ENCODE measurements at regions not wholly inside any gene's neighbourhood (a gene's known extent, or its start where the extent isn't known, plus 50 kb on each side); places are given as distances from the start of the nearest gene placed in this dataset.

DNA sequence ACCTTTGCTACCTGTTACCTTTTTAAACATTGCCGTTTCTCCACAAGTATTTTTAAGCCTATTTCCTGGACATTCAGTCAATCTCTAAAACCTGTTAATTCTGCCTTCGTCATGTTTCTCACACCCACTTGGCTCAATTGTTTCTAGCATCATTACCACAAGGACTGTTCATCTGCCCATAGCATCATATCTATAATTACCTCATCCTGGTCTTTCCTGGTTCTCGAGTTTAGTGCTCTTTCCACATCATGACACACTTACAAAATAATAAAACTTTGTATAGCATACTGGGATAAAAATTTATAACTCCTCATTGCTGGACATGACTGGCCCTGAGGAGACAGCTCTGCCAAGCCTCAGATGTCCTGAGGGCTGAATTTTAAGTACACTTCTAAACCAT lies 104.8 kb downstream of the CYB561 start:
- no peak for DNase-seq (ENCODE audit: low read depth)

DNA sequence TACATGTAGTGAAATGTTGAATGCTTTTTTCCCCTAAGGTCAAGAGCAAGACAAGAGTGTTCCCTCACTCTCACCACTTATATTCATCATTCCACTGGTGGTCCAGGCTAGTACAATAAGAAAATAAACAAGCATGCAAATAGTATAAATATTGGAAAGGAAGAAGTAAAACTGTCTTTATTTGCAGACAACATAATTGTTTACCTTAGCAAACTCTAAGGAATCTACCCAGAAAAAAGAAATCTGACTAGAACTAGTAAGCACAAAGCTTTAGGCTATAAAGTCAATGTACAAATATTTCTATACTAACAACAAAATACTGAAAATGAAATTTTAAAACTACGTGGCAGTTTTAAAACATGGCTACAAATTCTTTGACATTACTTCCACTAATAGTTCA lies 101.7 kb downstream of the CYB561 start:
- no peak for DNase-seq (ENCODE audit: low read depth)

- peak; percentile 50 for DNase-seq (ENCODE audit: low read depth)
These were observed 100.5 kb downstream of the CYB561 start for GRCh38 chr17:63345611-63346010.

- DNase-seq (ENCODE audit: low read depth) = no peak
These were observed 98.6 kb downstream of the CYB561 start for GRCh38 chr17:63347475-63347874.

DNA sequence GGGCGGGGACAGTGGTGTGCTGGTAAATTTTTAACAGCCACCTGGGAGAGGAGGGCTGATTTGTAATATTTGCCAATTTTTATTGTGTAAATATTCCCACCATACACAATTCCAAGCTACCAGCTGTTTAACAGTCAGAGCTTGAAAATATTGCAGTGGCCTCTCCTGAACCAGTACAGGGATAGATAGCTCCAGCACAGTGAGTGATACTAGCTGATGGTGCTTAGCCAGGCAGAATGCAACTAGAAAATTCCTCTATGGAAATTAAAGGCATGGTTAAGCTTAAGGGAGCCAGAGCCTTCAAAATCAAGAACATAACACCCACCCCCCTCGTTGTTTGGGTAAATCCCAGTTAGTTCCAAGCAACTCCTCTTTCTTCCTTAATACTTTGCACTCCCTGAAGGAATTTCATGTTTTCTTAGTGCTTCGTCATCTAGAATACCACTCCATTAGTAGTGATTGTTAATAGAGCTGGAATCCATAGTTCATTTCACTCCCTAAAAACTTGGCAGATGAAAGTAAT lies 96.6 kb downstream of the CYB561 start:
- DNase-seq (ENCODE audit: low read depth) = no peak

GRCh38 chr17:63350364-63350763 lies 95.7 kb downstream of the CYB561 start:
- DNase-seq (ENCODE audit: low read depth) = no peak

- no peak for DNase-seq (ENCODE audit: low read depth)
These were observed 91.8 kb downstream of the CYB561 start for GRCh38 chr17:63354256-63354655.

GRCh38 chr17:63356337-63356757 lies 89.8 kb downstream of the CYB561 start:
- DNase-seq (ENCODE audit: low read depth) = peak; percentile 95

- peak; percentile 86 for DNase-seq (ENCODE audit: low read depth)
These were observed 87.8 kb downstream of the CYB561 start for GRCh38 chr17:63358111-63358839.

DNA sequence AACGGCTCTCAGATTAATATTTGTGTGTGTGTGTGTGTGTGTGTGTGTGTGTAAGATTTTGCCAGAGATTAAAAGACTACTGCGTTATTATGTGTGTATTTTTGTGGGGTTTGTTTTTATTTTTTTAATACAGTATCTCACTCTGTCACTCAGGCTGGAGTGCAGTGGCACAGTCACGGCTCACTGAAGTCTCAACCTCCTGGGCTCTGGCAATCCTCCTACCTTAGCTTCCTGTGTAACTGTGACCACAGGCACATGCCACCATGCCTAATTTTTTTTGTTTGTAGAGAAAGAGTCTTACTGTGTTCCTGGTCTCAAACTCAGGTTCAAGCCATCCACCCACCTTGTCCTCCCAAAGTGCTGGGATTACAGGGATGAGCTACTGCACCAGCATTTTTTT lies 87.2 kb downstream of the CYB561 start:
- DNase-seq (ENCODE audit: low read depth) = no peak

DNA sequence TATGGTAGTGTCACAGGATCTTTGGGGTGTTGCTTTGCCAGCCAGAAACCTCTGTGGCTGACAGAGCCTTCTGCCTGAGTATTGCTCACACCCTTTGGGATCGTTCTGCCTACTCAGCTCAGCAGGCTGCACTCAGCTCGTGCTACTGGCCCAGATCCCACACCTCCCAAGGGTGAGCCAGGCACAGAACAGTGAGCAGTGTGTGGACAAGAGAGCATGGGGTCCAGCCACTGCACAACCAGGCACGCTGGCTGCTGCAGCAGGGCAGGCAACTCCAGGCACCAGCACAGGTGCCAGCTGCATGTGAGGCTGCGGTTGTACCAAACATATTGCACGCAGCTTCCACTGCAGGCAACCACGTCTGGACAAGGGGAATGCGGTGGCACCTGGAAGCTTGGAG lies 84.9 kb downstream of the CYB561 start:
- DNase-seq (ENCODE audit: low read depth) = no peak

DNA sequence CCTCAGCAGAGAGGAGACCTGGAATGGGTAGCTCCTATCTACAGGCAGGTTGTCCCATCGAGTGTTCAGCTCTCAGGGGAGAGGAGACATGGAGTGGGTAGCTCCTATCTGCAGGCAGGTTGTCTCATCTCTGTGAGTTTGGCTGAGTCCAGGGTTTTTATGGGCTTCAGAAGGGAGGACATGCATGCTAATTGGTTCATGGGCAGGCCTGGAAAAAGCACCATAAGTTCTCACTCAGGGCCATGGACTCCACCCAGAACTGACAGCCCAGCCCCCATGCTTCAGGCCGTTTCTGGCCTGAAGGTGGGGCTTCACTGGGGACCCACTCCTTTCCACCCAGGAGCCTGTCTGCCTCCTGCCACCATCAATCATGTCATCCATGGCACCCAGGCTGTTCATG lies 84.0 kb downstream of the CYB561 start:
- DNase-seq (ENCODE audit: low read depth) = no peak

DNA sequence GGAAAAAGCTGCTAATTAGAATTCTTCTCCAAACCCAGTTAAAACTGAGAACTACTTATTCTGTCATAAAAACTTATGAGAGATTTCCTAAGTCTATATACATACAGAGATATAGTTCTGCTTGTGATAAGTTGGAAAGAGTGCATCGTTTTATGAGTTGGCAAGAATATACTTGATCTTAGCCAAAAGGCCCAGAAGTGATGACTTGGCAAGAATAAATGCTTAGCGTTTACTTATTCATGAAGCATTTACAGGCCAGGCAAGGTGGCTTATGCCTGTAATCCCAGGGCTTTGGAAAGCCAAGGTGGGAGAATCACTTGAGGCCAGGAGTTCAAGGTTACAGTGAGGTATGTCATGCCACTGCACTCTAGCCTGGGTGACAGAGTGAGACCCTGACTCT lies 81.7 kb downstream of the CYB561 start:
- no peak for DNase-seq (ENCODE audit: low read depth)

DNA sequence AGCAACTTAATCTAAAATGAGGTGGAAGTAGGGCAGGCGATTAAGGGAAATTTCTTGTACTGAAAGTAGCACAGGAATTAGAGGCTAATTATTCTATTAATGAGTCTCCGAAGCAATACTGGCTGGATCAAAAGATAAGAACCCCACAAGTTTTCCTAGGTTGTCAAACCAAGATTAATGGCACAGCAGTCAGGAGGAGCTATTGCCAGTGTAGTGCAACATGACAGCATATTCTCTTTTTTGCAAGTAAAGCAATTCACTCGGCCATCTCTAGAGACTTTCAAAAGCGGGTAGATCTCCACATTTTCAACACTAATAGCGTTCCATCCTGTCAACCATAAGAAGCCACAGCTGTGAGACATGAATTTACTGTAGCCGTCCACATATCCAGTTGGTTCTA lies 81.2 kb downstream of the CYB561 start:
- DNase-seq (ENCODE audit: low read depth) = no peak

GRCh38 chr17:63365366-63366240 lies 80.5 kb downstream of the CYB561 start:
- no peak for DNase-seq (ENCODE audit: low read depth)

GRCh38 chr17:63366241-63366566 lies 79.9 kb downstream of the CYB561 start:
- no peak for DNase-seq (ENCODE audit: low read depth)

GRCh38 chr17:63369233-63369632 lies 76.9 kb downstream of the CYB561 start:
- DNase-seq (ENCODE audit: low read depth) = peak; percentile 55

DNA sequence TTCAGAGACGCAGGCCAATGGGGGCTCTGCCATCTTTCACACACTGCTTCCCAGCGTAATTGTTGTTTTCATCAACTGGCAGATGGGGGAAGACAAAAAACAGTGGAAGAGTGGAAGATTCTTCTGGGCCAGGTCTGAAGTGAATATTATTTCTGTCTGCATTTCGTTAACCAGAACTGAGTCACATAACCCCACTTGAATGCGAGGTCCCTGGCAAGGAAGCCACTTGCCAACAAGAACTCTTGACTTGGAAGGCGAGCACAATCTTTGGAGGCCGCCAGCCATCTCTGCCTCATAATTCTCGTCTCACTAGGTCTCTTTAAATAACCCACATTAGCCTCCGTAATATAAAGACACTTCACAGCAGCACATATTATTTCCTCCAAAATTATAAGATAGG lies 75.4 kb downstream of the CYB561 start:
- DNase-seq (ENCODE audit: low read depth) = no peak

DNA sequence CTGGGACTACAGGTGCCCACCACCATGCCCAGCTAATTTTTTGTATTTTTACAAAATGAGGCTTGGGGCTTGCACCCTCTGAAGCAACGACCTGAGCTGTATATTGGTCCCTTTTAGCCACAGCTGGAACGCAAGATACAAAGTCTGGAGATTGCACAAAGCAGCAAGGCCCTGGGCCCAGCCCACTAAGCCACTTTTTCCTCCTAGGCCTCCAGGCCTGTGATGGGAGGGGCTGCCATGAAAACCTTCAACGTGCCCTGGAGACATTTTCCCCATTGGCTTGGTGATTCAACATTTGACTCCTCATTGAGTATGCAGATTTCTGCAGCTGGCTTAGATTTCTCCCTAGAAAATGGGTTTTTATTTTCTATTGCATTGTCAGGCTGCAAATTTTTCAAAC lies 69.2 kb downstream of the CYB561 start:
- no peak for DNase-seq (ENCODE audit: low read depth)

DNA sequence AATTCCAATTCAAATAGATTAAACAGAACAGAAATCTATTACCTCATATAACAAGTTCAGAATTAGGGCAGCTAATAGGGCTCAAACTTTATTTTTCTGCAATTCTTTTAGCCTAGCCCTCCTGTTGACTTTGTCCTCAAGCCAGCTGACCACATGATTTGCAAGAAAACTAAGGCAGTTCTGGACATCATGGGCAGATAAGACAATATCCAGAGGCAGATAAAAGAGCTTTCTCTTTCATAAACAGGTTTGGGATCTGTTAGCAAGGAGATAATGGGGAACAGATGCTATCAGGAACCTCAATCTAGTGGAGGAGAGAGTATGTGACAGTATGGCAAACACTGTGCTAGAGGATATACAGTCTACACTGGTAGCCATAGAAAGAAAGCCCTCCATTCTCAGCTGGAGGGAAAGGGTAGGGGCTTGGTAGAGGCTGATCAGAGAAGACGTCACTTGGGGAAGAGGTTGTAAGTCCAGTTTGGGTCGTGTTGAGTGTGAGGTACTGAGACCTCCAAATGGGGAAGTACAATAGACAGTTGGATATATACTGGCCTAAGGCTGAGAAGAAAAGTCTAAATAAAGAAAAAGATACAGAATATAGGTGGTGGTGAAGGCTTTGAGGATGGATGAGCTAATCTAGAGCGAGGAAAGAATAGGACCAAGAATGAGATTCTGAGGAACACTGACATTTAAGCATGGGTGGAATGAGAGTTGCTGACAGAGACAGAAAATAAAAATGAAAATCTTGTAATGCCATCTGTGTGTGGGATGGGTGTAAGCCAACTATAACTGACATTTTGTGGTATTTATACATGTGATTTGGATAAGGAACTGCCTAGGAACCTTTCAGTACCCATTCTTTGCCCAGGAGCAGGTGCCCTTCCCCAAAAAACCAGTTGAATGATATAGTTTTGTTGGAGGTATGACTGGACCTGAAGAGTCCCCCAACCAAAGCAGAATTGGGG lies 67.4 kb downstream of the CYB561 start:
- no peak for DNase-seq (ENCODE audit: low read depth)

DNA sequence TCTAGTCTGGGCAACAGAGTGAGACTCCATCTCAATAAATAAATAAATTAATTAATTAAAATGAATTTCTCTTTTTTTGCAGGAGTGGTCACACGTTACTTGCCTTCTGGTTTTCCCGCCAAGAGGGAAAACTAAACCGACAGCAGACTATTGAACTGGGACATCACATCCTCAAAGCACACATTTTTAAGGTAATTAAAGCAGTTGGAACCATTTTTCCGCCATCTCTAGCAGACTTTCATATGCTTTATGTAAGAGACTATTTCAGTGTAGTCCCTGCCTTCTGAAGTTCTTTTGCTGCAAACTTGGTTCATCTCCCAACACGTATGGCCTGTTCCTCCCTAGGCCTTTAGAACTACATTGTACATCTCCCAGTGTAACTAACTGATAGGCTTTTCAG lies 66.5 kb downstream of the CYB561 start:
- no peak for DNase-seq (ENCODE audit: low read depth)

DNA sequence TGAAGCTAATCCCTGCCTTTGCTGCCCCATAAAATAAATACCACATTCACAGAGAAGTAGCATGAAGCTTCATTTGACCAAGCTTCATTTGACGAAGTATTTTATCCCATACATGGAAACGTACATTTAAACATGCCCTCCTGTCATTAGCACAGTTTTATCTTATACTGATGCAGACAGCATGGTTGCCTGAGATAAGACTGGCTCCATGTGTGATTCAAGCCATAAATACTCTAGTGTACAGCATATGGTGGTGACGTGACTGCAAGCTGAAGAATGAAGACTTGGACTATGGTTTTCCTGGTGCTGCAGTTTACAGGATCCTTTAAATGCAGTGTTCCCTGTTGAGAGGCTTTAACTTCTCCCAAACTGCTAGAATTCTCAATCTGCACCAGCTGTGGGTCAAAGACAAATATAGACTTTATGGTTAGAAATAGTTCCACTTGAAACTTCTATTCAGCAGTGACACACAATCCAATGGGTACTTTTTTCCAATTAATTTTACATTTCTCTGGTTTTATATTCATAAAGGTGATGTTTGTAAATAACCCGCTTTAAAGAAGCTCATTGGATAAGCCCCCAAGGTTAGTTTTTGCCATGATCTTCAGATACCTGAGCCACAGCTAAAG lies 64.9 kb downstream of the CYB561 start:
- no peak for DNase-seq (ENCODE audit: low read depth)
